Hindlimb muscle (tissue), 1 donor: ENCODE measurements at regions not wholly inside any gene's neighbourhood (a gene's known extent, or its start where the extent isn't known, plus 50 kb on each side); places are given as distances from the start of the nearest gene placed in this dataset.

Source experiments
- DNase-seq: peaks from one replicate; pipeline ENCODE4 v3.0.0-alpha.2; 2013

- no peak for DNase-seq
These were observed 121.0 kb upstream of the TWIST2 start for GRCh38 chr2:238726670-238727584.

DNA sequence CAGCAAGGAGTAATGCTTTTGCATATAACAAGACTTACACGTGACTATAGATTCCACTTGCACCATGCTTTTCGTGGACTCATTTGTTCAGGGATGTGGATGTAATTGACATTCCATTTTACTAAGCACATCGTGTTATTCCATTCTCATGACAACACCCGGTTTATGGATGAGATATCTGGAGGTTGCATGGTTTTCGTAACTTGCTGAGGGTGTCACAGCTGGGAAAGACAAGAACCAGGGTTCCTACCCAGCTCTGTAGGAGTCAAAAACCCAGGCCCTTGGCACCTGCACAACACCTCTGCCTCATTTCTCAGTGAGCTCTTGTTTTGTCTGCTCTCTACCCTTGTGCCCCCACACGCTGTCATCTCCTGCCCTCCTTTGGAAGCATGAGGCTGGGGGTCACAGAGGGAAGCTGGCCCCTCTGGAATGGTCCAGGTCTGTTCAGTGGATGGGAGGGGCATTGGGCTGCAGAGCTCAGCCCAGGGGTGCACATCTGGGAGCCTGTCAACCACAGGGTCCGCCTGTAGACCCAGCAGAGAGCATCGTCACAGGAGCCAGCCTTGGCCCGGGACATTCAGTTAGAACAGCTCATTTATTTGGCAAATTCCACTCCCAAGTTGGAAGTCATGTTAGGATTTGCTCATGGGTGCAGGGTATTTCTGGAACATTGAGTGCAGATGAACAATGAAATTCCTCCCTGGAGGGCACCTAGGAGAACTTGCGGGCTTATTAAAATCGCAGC lies 120.1 kb upstream of the TWIST2 start:
- DNase-seq: no peak

DNA sequence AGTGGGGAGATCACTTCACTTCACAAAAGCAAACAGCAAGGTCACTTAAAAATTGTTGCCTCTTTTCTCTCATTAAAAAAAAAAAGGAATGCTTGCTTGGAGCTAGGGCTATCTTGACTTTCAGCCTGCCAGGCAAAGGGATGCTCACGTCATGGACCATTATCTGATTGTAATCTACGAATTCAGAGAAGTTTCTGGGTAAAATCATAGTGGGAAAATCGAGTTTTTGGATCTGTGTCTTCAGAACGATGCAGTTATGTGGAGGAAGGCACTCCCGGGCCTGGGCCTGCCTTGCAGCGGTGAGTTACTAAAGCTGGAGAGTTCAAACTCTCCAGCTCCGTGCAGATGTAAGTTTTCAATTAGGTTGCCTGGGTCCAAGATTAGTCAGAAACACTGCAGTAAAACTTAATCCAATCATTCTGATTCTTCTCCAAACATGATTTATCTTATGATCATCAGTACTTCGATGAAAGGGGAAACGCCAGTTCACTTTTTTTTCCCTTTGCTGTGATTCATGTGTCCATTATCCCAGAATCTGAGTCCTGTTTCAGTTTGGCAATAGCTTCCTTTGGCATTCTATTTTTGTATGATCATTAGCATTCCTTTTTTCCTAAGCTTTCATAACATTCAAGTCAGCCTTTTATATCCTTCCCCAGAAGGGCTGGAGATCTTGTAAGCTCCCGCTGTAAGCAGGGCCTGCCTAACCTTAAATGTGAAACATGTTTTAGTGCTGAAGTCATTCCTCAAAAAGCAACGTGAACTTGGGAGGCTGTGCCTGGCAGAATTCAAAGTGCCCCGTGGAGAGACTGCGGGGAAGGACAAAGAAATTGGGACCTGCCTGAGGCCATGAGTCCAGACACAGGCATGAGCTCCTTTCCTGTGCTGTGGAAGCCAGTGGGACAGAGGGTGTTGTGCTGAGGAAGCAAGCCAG lies 119.3 kb upstream of the TWIST2 start:
- peak; percentile 74 for DNase-seq

DNA sequence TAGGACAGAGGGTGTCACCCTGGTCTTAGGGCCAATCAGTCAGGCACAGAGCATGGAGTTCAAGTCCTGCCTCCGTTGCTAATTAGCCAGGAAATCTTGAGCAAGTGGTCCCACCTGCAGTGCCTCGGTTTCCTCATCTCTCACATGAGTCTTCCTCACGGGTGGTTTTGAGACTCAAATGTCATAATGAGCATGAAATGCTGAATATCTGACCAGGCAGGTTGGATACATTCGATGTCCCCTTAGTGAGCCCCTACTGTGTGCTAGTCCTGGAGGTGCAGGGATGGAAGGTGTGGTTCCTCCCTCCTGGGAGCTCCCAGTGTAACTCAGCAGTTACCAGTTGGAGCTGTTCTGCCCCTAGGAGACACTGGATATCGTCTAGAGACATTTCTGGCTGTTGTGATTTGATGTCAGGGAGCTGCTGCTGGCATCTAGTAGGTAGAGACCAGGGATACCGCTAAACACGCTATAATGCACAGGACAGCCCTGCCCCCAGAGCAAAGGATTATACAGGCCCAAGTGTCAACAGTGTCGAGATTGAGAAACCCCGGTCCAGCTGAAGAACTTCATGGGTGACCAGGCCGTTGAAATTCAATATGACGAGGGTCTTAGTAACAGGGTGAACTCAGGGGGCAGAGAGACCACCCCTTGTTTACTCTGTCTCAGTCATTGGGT lies 118.5 kb upstream of the TWIST2 start:
- no peak for DNase-seq

GRCh38 chr2:238730001-238730669 lies 117.8 kb upstream of the TWIST2 start:
- no peak for DNase-seq

DNA sequence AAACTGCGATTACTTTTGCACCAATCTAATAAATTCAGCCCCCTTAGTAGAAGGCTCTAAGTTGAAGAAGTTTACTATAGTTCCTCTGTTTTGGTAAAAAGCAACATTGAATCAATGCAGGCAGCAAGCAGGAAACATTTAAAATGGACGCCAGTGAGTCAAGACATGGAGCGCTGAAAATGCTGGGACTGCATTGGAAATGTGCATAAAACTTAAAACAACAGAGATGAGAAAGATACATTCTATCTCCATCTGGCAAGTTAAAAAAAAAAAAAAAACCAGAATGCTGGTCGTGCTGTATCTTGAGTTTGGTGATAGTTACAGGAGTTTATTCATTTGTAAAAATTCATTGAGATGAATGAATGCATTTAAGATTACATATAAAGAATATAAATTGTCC lies 117.0 kb upstream of the TWIST2 start:
- no peak for DNase-seq

DNA sequence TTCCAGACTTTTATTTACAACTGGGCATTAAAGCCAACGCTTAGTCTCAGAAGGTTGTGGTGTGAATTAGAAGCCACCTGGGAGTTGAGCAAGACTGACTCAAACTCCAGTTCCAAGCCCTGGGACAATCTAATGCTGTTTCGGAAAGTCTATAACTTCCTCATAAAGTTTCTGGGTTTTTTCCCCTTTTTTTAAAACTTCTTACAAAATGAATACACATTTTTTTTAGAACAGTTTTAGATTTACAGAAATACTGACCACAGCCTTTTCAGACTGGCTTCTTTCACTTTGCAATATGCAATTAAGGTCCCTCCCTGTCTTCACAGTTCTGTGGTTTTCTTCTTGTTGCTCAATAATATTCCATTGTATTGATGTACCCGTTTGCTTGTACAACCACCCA lies 115.9 kb upstream of the TWIST2 start:
- no peak for DNase-seq

GRCh38 chr2:238738917-238739316 lies 109.0 kb upstream of the TWIST2 start:
- DNase-seq: no peak

GRCh38 chr2:238739668-238740067 lies 108.2 kb upstream of the TWIST2 start:
- DNase-seq: no peak

GRCh38 chr2:238741277-238741676 lies 106.6 kb upstream of the TWIST2 start:
- no peak for DNase-seq

- DNase-seq: no peak
These were observed 105.8 kb upstream of the TWIST2 start for GRCh38 chr2:238742066-238742465.

GRCh38 chr2:238742664-238743063 lies 105.2 kb upstream of the TWIST2 start:
- no peak for DNase-seq

DNA sequence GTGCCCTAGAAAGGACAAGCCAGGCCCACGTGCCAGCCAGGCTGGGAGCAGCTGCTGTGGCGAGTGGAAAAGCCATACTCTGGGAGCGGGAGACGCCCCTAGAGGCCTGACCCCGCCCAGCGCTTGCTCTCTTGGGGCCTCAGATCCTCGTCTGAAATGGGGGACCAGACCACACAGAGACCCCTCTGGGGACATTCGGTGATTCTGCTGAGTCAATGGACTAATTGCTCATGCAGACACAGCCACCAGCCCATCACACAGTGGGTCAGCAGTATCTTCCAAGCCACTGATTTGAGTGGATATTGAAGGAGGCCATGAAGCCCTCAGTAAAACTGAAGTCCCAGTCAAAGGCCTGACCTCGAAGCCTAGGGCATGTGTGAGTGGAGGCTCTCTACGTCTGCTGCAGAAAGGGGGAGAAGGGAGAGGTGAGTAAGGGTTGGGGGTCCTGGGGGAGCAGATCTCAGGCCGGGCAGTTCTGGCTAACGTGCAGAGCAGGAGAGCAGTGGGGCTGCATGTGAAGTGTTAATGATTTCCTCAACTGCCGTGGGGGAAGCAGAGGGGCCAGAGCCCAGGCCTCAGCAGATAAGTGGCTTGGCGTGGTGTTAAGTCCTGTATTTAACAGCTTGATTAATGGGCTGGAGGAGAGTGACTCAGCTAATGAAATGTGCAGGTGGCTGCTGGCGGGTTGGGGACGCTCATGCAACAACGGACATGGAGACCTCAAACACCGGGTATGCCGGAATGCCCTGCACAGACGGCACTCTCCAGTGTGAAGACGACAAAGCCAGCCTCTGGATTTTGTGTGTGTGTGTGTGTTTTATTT lies 104.4 kb upstream of the TWIST2 start:
- DNase-seq: no peak

- no peak for DNase-seq
These were observed 102.9 kb upstream of the TWIST2 start for GRCh38 chr2:238744951-238745350.

DNA sequence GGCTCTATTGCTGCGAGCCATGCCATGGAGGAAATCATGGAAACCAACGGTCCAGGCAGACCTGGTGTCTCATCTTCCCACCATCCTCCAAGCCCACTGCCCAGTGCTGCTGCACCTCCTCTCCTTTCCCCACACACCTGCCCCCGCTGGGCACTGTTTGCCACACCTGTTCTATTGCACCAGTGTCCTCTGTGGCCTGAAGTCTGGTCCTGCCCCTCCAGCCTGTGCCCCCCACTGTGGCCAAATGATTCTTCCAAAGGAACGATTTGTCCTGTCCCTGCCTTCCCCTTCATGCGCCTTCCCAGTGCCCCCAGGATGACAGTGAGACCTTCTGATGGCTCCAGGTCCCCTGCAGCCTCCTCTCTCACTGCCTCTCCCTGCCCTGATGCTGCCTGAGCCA lies 101.9 kb upstream of the TWIST2 start:
- no peak for DNase-seq

DNA sequence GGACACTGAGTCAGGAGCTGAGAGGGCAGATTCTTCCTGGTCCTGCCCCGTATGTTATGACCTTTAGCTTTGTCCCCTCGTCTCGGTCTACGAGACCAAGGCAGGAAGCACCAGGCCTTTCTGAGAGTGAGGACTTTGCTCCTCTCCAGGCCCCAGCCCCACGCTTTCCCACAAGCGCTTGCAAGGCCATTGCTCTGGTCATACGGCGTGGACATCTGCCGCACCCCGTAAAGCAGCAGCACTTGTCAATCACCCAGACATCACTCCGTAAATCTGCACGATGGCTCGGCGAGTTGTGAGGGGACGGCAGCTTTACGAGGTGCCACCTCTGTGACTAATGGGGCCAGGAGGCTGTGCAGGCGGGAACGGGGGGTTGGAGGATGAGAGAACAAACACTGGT lies 100.8 kb upstream of the TWIST2 start:
- DNase-seq: no peak

GRCh38 chr2:238747557-238747956 lies 100.3 kb upstream of the TWIST2 start:
- no peak for DNase-seq

- no peak for DNase-seq
These were observed 97.5 kb upstream of the TWIST2 start for GRCh38 chr2:238750212-238750904.

- no peak for DNase-seq
These were observed 93.6 kb upstream of the TWIST2 start for GRCh38 chr2:238754259-238754658.

GRCh38 chr2:238761868-238762267 lies 86.0 kb upstream of the TWIST2 start:
- no peak for DNase-seq
